Spinal cord (tissue), 9 donors: ENCODE measurements at regions not wholly inside any gene's neighbourhood (a gene's known extent, or its start where the extent isn't known, plus 50 kb on each side); places are given as distances from the start of the nearest gene placed in this dataset.
A peak's percentile ranks its signal among the peaks of the same experiment; 100 is the strongest.

ENCODE experiments used
- DNase-seq, 6 donors: peaks; one replicate each; pipeline versions ENCODE4 v3.0.0 to v3.0.0-alpha.2; 2013 to 2015; ENCODE audit warnings: low spot score in 6 of 6, low read depth in 4 of 6
- H3K27ac ChIP-seq: one replicate; pipeline ENCODE4 v1.5.1; 2013; ENCODE audit warnings: low read depth, low read length, control low read depth
- H3K27me3 ChIP-seq: one replicate; pipeline ENCODE4 v1.6.1; 2013; ENCODE audit warnings: low read length; ENCODE audit not compliant: control insufficient read depth, insufficient read depth
- H3K36me3 ChIP-seq: one replicate; pipeline ENCODE4 v1.6.1; 2013; ENCODE audit warnings: low read length; ENCODE audit not compliant: control insufficient read depth, insufficient read depth
- H3K4me1 ChIP-seq: one replicate; pipeline ENCODE4 v1.6.1; 2013; ENCODE audit warnings: low read length; ENCODE audit not compliant: control insufficient read depth, insufficient read depth
- H3K4me3 ChIP-seq: one replicate; pipeline ENCODE4 v1.5.1; 2013; ENCODE audit warnings: low read depth, low read length, control low read depth
- H3K9me3 ChIP-seq: one replicate; pipeline ENCODE4 v1.6.1; 2013; ENCODE audit warnings: low read length; ENCODE audit not compliant: control insufficient read depth, insufficient read depth
- WGBS: methylation state at CpG from one replicate; pipeline ENCODE4 v1.1.5; 2013; ENCODE audit warnings: missing lambda C conversion rate; ENCODE audit not compliant: insufficient coverage; 5-methylcytosine and 5-hydroxymethylcytosine counted together
- donor health status: healthy.

- no peaks in the 10 kb centered on the region for H3K4me1 ChIP-seq
- no peaks in the 10 kb centered on the region for H3K36me3 ChIP-seq
- no peak for DNase-seq
- H3K27me3 ChIP-seq = no peaks in the 10 kb centered on the region
- H3K9me3 ChIP-seq = no peaks in the 10 kb centered on the region
- WGBS = 83% methylated on average over 3 of the region's 5 CpGs
- H3K27ac ChIP-seq = no peak overlapping the region
- H3K4me3 ChIP-seq = no peak overlapping the region
Observed at GRCh38 chr12:24135158-24135850, 185.8 kb upstream of the SOX5 start.

DNA sequence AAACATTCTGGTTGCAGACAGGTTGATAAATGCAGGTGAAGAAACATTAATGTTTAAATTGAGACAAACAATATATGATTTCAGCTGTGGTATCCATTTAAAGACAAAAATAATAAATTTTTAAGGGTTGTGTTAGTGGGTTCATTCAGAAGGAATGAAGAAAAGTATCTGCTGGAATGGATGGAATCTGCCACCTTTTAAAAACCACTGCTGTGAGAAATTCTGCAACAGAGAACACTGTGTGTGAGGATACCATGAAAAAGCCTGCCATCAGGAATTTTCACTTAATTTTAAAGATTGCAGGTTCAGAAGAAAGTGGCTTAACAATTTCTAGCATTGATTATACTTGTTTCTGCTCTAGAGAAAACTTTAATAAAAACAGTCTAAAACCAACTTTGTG, 184.6 kb upstream of the SOX5 start:
- DNase-seq = no peak
- Histone ChIP-seq H3K4me3 (no peak overlapping the region), H3K27me3 (no peaks in the 10 kb centered on the region), H3K9me3 (no peaks in the 10 kb centered on the region), H3K27ac (no peak overlapping the region), H3K36me3 (no peaks in the 10 kb centered on the region), H3K4me1 (no peaks in the 10 kb centered on the region)

GRCh38 chr12:24133384-24133783, 183.9 kb upstream of the SOX5 start:
- DNase-seq = peak in 1 of 6 donors; percentile 72
- H3K9me3 ChIP-seq = no peaks in the 10 kb centered on the region
- WGBS = no CpG with 5 or more reads among the region's 4 CpGs
- no peaks in the 10 kb centered on the region for H3K4me1 ChIP-seq
- no peak overlapping the region for H3K4me3 ChIP-seq
- H3K36me3 ChIP-seq = no peaks in the 10 kb centered on the region
- no peak overlapping the region for H3K27ac ChIP-seq
- no peaks in the 10 kb centered on the region for H3K27me3 ChIP-seq

GRCh38 chr12:24127919-24128721, 178.7 kb upstream of the SOX5 start:
- Histone ChIP-seq H3K4me3 (no peak overlapping the region), H3K27ac (no peak overlapping the region), H3K9me3 (no peaks in the 10 kb centered on the region), H3K27me3 (no peaks in the 10 kb centered on the region), H3K4me1 (no peaks in the 10 kb centered on the region), H3K36me3 (no peaks in the 10 kb centered on the region)
- DNase-seq = no peak
- 100% methylated on average over 6 of the region's 9 CpGs for WGBS

- Histone ChIP-seq H3K9me3 (no peaks in the 10 kb centered on the region), H3K4me3 (no peak overlapping the region), H3K27ac (no peak overlapping the region), H3K36me3 (no peaks in the 10 kb centered on the region), H3K27me3 (no peaks in the 10 kb centered on the region), H3K4me1 (no peaks in the 10 kb centered on the region)
- DNase-seq = no peak
- no CpG with 5 or more reads among the region's 4 CpGs for WGBS
Observed at GRCh38 chr12:24125280-24125679, 175.8 kb upstream of the SOX5 start.

- no peak overlapping the region for H3K4me3 ChIP-seq
- WGBS = 79% methylated on average over 4 of the region's 4 CpGs
Observed at GRCh38 chr12:24121911-24122310, 172.4 kb upstream of the SOX5 start.

DNA sequence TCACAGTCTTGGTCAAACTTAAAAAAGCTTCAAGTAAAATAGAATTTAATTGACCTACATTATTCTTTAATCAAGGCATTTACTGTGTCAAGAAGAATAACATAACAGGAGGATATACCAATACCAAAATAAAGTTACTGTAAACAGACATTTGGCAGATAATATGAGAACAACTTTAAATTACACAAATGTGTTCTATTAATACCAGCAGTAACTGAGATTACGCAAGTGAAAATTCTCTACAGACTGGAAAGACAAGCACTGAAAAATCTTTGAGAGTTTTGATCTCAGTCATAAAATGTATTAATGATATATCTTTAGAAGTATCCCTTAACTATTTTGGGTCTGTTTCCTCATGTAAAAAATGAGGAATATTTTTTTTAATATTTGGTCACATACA, 169.2 kb upstream of the SOX5 start:
- no peak overlapping the region for H3K27ac ChIP-seq
- no peaks in the 10 kb centered on the region for H3K4me1 ChIP-seq
- DNase-seq = no peak
- H3K4me3 ChIP-seq = no peak overlapping the region
- WGBS = no CpG with 5 or more reads among the region's 1 CpG
- H3K36me3 ChIP-seq = no peaks in the 10 kb centered on the region
- no peaks in the 10 kb centered on the region for H3K9me3 ChIP-seq
- H3K27me3 ChIP-seq = no peaks in the 10 kb centered on the region

More at GRCh38 chr12:24121911-24122310, 172.4 kb upstream of the SOX5 start:
- H3K27ac ChIP-seq = no peak overlapping the region
- H3K9me3 ChIP-seq = no peaks in the 10 kb centered on the region
- no peaks in the 10 kb centered on the region for H3K4me1 ChIP-seq
- DNase-seq = no peak
- H3K36me3 ChIP-seq = no peaks in the 10 kb centered on the region
- H3K27me3 ChIP-seq = no peaks in the 10 kb centered on the region

GRCh38 chr12:24116548-24116947, 167.1 kb upstream of the SOX5 start:
- Histone ChIP-seq H3K36me3 (no peaks in the 10 kb centered on the region), H3K4me3 (no peak overlapping the region), H3K27me3 (no peaks in the 10 kb centered on the region), H3K4me1 (no peaks in the 10 kb centered on the region), H3K9me3 (no peaks in the 10 kb centered on the region), H3K27ac (no peak overlapping the region)
- WGBS = no CpG with 5 or more reads among the region's 1 CpG
- DNase-seq = no peak

- no peaks in the 10 kb centered on the region for H3K27me3 ChIP-seq
- no peaks in the 10 kb centered on the region for H3K4me1 ChIP-seq
- no peaks in the 10 kb centered on the region for H3K9me3 ChIP-seq
- H3K36me3 ChIP-seq = no peaks in the 10 kb centered on the region
- DNase-seq = no peak
- no peak overlapping the region for H3K27ac ChIP-seq
- no peak overlapping the region for H3K4me3 ChIP-seq
- WGBS = 83% methylated on average over 2 of the region's 2 CpGs
Observed at GRCh38 chr12:24113701-24114100, 164.2 kb upstream of the SOX5 start.

- H3K9me3 ChIP-seq = no peaks in the 10 kb centered on the region
- no peaks in the 10 kb centered on the region for H3K27me3 ChIP-seq
- no peak for DNase-seq
- H3K27ac ChIP-seq = no peak overlapping the region
- H3K36me3 ChIP-seq = no peaks in the 10 kb centered on the region
- no CpG with 5 or more reads among the region's 2 CpGs for WGBS
- H3K4me3 ChIP-seq = no peak overlapping the region
- no peaks in the 10 kb centered on the region for H3K4me1 ChIP-seq
Observed at GRCh38 chr12:24111616-24112015, 162.1 kb upstream of the SOX5 start.
